K562 (cell line): ENCODE measurements at regions not wholly inside any gene's neighbourhood (a gene's known extent, or its start where the extent isn't known, plus 50 kb on each side); places are given as distances from the start of the nearest gene placed in this dataset.
A peak's percentile ranks its signal among the peaks of the same experiment; 100 is the strongest.

Source experiments
- ATAC-seq: fragments of 200-7000 bp; cut with Tn5 transposase; 3 replicates; pipeline ENCODE4 v1.9.1; 2020; ENCODE audit warnings: moderate library complexity
- BruUV-seq: library from RNA; stranded (reverse); fragments of 400-500 nt; replicated peaks from 2 replicates; lab custom pipeline; 2021; lab: Mats Ljungman, UMichigan
- CTCF ChIA-PET: fragments of 300-600 bp; formaldehyde crosslinking; extraction: SDS; loops from one replicate; lab custom pipeline; 2021; ENCODE audit warnings: low intra/inter-chr PET ratio; lab: Yijun Ruan, JAX
- POLR2A ChIA-PET: fragments of 300-600, 350-650 bp; sonication (Branson Sonifier 250); formaldehyde crosslinking; extraction: SDS; loops from one replicate; lab custom pipeline; 2021; ENCODE audit warnings: antibody characterized with exemption, inconsistent platforms; lab: Yijun Ruan, JAX
- DNase-seq, 4 experiments: peaks; one replicate each; pipeline versions ENCODE4 v3.0.0 to v3.0.0-alpha.2; 2011 to 2018; ENCODE audit warnings: low spot score in 3 of 4, mixed read lengths in 3 of 4; ENCODE audit errors: extremely low read depth in 1 of 4
- FAIRE-seq: peaks from 2 replicates; lab custom pipeline; 2011; peaks lifted over from hg19 to GRCh38; lab: Jason Lieb, UNC
- H2AFZ ChIP-seq: 2 replicates; pipeline ENCODE4 v1.6.0; 2011; ENCODE audit warnings: low read depth, low read length, control low read depth, inconsistent platforms
- H3K27ac ChIP-seq: fragments of 200-600 bp; 3 replicates; pipeline ENCODE4 v1.8.0; 2011; ENCODE audit warnings: low read depth, mild to moderate bottlenecking, control low read depth, inconsistent platforms, low read length, moderate library complexity, mixed read lengths; ENCODE audit errors: extremely low read depth
- H3K27me3 ChIP-seq, 2 experiments: fragments of 300-600 bp in 1 of 2; 2 replicates in 1 of 2; 3 replicates in 1 of 2; pipeline versions ENCODE4 v1.6.0 to v1.8.0; 2011; ENCODE audit warnings: inconsistent platforms in 2 of 2, low read length in 2 of 2, mild to moderate bottlenecking in 1 of 2, mixed read lengths in 1 of 2, moderate library complexity in 1 of 2; ENCODE audit not compliant: control insufficient read depth in 2 of 2, insufficient read depth in 2 of 2
- H3K36me3 ChIP-seq: fragments of 300-600 bp; 3 replicates; pipeline ENCODE4 v1.8.0; 2011; ENCODE audit warnings: mild to moderate bottlenecking, low read length, inconsistent platforms; ENCODE audit not compliant: control insufficient read depth, insufficient read depth
- H3K4me1 ChIP-seq, 2 experiments: fragments of 200-600 bp in 1 of 2; replicated peaks in 1 of 2; 2 replicates in 1 of 2; 3 replicates in 1 of 2; pipeline versions ENCODE4 v1.5.1 to v1.8.0; 2011; ENCODE audit warnings: inconsistent platforms in 2 of 2, low read length in 2 of 2, mild to moderate bottlenecking in 1 of 2, mixed read lengths in 1 of 2, moderate library complexity in 1 of 2; ENCODE audit not compliant: control insufficient read depth in 2 of 2, insufficient read depth in 2 of 2
- H3K4me2 ChIP-seq: 2 replicates; pipeline ENCODE4 v1.6.1; 2011; ENCODE audit warnings: low read length, control low read depth, inconsistent platforms, mixed read lengths; ENCODE audit not compliant: insufficient read depth
- H3K4me3 ChIP-seq: fragments of 200-600 bp; sonication (generic), shearing (Covaris generic); 2 replicates; pipeline ENCODE4 v1.5.1; 2016; ENCODE audit warnings: control low read depth, inconsistent platforms
- H3K79me2 ChIP-seq: fragments of 200-600 bp; 3 replicates; pipeline ENCODE4 v1.8.0; 2011; ENCODE audit warnings: low read length, inconsistent platforms; ENCODE audit not compliant: control insufficient read depth, insufficient read depth
- H3K9ac ChIP-seq, 2 experiments: 2 replicates each; pipeline versions ENCODE4 v1.6.0 to v1.6.1; 2011; ENCODE audit warnings: low read depth in 2 of 2, low read length in 2 of 2, control low read depth in 1 of 2, inconsistent platforms in 1 of 2, mild to moderate bottlenecking in 1 of 2, mixed read lengths in 1 of 2; ENCODE audit not compliant: insufficient read depth in 1 of 2
- H3K9me1 ChIP-seq: one replicate; pipeline ENCODE4 v1.6.0; 2011; ENCODE audit warnings: inconsistent platforms, mild to moderate bottlenecking, low read length, moderate library complexity; ENCODE audit not compliant: control insufficient read depth, insufficient read depth
- H3K9me3 ChIP-seq: replicated peaks from 2 replicates; pipeline ENCODE4 v1.5.1; 2011; ENCODE audit warnings: low read depth, low read length, inconsistent platforms; ENCODE audit not compliant: control insufficient read depth, insufficient read depth
- H4K20me1 ChIP-seq: replicated peaks from 2 replicates; pipeline ENCODE4 v1.6.1; 2011; ENCODE audit warnings: low read length, inconsistent platforms, mixed read lengths; ENCODE audit not compliant: control insufficient read depth, insufficient read depth
- RAD21 ChIP-seq, 2 experiments: fragments of 250-450 bp in 1 of 2; fragments of 450-650 bp in 1 of 2; sonication (Bioruptor Pico) in 1 of 2; formaldehyde crosslinking in 1 of 2; IDR thresholded peaks in 1 of 2; conservative IDR thresholded peaks in 1 of 2; 2 replicates each; pipeline versions ENCODE4 v1.4.0 to v1.8.0; 2020 to 2022; ENCODE audit warnings: mild to moderate bottlenecking in 2 of 2, moderate library complexity in 1 of 2
- ZNF174 ChIP-seq: fragments of 250-450 bp; sonication (Bioruptor Pico); IDR thresholded peaks from 2 replicates; pipeline ENCODE4 v1.4.0; 2020; ENCODE audit warnings: mild to moderate bottlenecking
- ZNF354B ChIP-seq: fragments of 250-450 bp; sonication (Bioruptor Pico); IDR thresholded peaks from 2 replicates; pipeline ENCODE4 v1.4.0; 2020
- WGBS: fragments of 100-300 bp; shearing (Covaris generic); methylation state at CpG from one replicate; pipeline ENCODE4 v1.1.6; 2016; ENCODE audit warnings: low coverage, mixed read lengths; ENCODE audit not compliant: insufficient coverage; ENCODE audit errors: missing lambda C conversion rate; 5-methylcytosine and 5-hydroxymethylcytosine counted together
- in situ Hi-C: fragments of 300-500 bp; cut with MboI; formaldehyde crosslinking; loops from 4 replicates; pipeline ENCODE4 v1.15.0; 2018; ENCODE audit warnings: inconsistent platforms, mixed read lengths
- intact Hi-C: fragments of 100-400 bp; cut with micrococcal nuclease; formaldehyde crosslinking; loops from 2 replicates; pipeline ENCODE4 v1.14.2; 2022
- TF ChIP-seq, protein P1 (sequence below): fragments of 250-450 bp; sonication (Bioruptor Pico); IDR thresholded peaks from 2 replicates; pipeline ENCODE4 v1.8.0; 2022; ENCODE audit warnings: moderate library complexity, mild to moderate bottlenecking, inconsistent platforms
- TF ChIP-seq, protein P2 (sequence below): fragments of 250-450 bp; sonication (Bioruptor Pico); IDR thresholded peaks from 2 replicates; pipeline ENCODE4 v1.6.1; 2021; ENCODE audit warnings: mild to moderate bottlenecking
- TF ChIP-seq, protein P3 (sequence below): sonication (generic); IDR thresholded peaks from 2 replicates; pipeline ENCODE4 v1.6.1; 2016

DNA sequence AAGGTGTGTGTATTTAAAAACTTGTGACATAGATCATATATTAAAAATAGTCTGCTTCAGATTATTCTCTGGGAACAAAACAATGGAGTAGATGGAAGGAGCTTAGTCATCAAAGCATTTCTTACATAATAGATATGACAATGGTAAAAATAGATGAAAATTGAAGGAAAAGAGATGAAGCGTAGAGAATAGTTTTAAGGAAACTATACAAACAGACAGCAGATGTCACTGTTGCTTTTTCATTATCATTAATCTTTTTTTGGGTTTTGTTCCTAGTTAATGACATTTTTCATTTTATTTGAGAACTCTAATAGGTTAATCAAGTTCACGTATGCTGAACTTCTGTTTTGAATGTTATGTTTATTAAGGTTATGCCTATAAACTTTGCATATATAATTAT lies 149.2 kb upstream of the FBXO33 start:
- no peak for FAIRE-seq
- CTCF ChIA-PET = no interaction called here
- no peak for ATAC-seq

More for the DNA sequence above, 149.2 kb upstream of the FBXO33 start:
- Histone ChIP-seq H3K9me3 (no peaks in the 10 kb centered on the region), H3K9me1 (no peaks in the 10 kb centered on the region), H4K20me1 (no peaks in the 10 kb centered on the region), H3K9ac (no peak overlapping the region), H3K79me2 (no peaks in the 10 kb centered on the region), H3K4me3 (no peak overlapping the region), H3K4me2 (no peak overlapping the region), H3K36me3 (no peaks in the 10 kb centered on the region), H3K27me3 (no peaks in the 10 kb centered on the region), H2AFZ (no peak overlapping the region), H3K27ac (no peak overlapping the region), H3K4me1 (no peaks in the 10 kb centered on the region)
- POLR2A ChIA-PET = no interaction called here
- BruUV-seq = no TSS peak
- TF ChIP-seq RAD21 (CRISPR knock-in tag; conservative IDR thresholded peaks at IDR 0.05 in 1 of 2, IDR thresholded peaks at IDR 0.05 in 1 of 2) (peak in 1 of 2 experiments; percentile 20; a peak in 1 of 4 replicates), ZNF354B (CRISPR knock-in tag) (no peak), ZNF174 (CRISPR knock-in tag) (no peak)
- TF ChIP-seq, protein P1, sequence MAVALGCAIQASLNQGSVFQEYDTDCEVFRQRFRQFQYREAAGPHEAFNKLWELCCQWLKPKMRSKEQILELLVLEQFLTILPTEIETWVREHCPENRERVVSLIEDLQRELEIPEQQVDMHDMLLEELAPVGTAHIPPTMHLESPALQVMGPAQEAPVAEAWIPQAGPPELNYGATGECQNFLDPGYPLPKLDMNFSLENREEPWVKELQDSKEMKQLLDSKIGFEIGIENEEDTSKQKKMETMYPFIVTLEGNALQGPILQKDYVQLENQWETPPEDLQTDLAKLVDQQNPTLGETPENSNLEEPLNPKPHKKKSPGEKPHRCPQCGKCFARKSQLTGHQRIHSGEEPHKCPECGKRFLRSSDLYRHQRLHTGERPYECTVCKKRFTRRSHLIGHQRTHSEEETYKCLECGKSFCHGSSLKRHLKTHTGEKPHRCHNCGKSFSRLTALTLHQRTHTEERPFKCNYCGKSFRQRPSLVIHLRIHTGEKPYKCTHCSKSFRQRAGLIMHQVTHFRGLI (CRISPR knock-in tag) = no peak
- TF ChIP-seq, protein P2, sequence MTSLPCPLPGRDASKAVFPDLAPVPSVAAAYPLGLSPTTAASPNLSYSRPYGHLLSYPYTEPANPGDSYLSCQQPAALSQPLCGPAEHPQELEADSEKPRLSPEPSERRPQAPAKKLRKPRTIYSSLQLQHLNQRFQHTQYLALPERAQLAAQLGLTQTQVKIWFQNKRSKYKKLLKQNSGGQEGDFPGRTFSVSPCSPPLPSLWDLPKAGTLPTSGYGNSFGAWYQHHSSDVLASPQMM = no peak
- TF ChIP-seq, protein P3, sequence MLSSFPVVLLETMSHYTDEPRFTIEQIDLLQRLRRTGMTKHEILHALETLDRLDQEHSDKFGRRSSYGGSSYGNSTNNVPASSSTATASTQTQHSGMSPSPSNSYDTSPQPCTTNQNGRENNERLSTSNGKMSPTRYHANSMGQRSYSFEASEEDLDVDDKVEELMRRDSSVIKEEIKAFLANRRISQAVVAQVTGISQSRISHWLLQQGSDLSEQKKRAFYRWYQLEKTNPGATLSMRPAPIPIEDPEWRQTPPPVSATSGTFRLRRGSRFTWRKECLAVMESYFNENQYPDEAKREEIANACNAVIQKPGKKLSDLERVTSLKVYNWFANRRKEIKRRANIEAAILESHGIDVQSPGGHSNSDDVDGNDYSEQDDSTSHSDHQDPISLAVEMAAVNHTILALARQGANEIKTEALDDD = no peak
- WGBS = 9% methylated on average over 2 of the region's 2 CpGs
- intact Hi-C loops (no loop called here), in situ Hi-C loops (no loop called here)
- no peak for DNase-seq
